Astrocyte of the hippocampus (primary cell): ENCODE measurements at regions not wholly inside any gene's neighbourhood (a gene's known extent, or its start where the extent isn't known, plus 50 kb on each side); places are given as distances from the start of the nearest gene placed in this dataset.

Source experiments
- DNase-seq: peaks from one replicate; pipeline ENCODE4 v3.0.0; 2011; ENCODE audit warnings: low read depth, low spot score

GRCh38 chrX:124820738-124821137 is 474.4 kb downstream of the SH2D1A start:
- no peak for DNase-seq

DNA sequence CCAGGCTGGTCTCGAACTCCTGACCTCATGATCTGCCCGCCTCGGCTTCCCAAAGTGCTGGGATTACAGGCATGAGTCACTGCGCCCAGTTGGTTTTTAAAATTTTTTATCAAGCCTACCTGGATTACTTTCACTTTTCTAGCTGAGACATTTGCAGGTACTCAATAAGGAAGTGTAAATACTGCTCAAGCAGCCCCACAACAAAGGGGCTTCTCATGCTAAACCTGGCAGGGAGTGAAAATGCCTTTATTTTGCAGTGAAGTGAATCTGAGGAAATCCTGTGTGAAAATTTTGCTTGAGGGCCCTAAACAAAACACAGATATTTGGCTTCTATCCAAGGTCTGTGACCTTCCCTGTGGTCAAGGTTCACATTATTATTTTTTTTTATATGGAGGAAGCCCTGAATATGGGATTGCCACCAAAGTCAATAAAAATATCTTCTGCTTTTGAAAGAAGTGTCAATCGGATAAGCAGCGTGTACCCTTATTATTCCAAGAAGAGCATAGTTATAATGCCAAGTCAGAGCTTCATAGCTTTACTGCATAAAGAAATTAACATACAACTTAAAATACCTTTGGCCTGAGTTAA is 481.0 kb downstream of the SH2D1A start:
- no peak for DNase-seq

DNA sequence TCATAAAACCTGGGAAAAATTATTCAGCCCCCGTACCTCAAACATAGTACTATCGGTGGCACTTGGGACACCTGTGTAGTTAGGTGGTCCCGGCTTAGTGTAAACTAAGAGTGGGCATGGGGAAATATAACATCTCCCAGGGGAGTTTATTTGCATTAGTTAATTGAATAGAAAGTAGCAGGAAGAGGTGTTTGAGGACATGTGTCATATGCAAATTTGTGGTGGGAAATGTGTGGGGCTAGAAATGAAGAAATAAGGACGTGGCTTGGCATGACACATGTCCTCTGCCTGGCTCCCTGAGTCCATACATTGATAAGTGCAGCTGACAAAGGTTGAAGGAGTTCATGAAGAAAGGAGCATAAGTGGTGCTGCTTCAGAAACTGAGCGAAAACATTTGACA is 483.6 kb downstream of the SH2D1A start:
- DNase-seq = no peak

DNA sequence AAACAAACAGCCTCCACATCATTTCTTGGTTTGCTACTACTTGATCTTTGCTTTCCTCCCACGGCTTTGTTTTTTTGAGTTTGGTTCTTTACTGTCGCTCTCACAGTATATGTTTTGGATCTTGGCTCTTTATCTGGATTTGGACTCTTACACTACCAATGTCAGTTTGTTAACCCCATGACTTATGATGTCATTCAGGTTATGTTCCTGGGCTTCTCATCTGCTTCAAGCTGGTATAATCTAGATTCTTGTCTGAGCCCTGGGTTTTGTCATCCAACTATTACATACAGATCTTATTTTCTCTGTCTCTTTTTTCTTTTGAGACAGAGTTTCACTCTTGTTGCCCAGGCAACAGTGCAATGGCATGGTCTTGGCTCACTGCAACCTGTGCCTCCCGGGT is 482.9 kb upstream of the TEX13C start:
- DNase-seq = no peak

DNA sequence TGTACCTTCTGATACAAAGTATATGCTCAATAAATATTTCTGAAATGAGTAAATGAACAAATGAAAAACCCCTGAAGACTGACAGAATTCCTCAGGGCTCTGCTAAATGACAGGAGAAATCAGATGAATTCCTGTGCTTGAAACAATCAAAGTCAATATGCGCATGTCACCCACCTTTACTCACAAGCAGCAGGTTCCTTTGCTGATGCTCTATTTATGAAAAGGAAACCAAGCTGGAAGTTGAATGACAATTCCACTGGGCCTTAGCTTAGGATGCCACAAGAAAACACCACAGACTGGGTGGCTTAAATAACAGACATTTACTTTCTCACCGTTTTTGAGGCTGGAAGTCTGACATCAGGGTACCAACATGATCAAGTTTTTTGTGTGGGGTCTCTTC is 477.5 kb upstream of the TEX13C start:
- DNase-seq = no peak

- no peak for DNase-seq
These were observed 458.9 kb upstream of the TEX13C start for GRCh38 chrX:124860736-124861135.

DNA sequence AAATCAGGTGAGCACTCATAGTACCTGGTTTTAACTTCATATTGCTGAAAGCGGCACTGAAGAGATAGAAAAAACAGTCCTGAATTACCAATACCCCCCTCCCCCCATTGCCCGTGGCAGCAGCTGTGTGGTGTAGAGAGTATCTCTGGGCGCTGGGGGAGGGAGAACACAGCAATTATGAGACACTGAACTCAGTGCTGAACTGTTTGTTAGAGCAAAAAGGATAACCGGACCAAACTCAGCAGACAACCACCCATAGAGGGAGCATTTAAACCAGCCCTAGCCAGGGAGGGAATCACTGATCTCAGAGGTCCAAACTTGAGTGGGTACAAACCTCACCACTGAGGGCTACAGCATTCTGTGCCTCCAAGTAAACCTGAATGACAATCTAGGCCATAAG is 457.4 kb upstream of the TEX13C start:
- DNase-seq = no peak

GRCh38 chrX:124863303-124863702 is 456.4 kb upstream of the TEX13C start:
- DNase-seq = no peak

DNA sequence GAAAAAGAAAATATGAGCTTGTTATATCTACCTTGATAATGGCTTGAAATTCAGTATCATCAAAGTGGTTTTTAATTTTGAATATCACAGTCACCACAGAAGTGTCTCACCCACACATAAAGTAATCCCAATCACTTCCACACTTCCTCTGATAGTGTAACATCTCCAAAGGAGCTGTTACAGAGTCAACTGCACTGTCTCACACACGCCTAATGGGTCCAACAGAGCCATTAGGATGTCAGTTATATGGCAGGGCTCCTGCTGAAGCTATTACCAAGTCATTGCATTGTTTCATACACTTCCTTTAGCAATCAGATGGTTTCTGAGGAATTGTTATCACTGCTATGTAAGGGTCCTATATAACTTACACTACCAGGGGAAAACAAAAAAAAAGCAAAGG is 432.1 kb upstream of the TEX13C start:
- DNase-seq = no peak

DNA sequence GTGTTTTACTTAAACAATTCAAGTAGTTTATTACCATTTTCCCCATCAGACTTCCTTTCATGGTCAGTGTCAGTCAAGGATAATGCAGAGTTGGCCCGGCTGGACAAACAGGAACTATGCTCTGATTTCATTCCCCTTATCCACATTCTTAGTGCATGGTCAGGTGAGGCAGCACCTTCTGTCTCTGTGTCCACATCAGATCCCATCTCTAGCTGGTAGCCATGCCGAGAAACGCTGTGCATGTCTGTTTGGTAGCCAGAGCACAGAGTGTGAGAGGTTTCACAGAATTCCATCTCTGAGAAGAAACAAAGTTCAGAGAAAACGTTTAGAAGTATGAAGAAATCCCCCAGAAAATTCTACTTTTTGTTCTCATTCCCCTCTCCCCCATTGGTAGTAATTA is 423.7 kb upstream of the TEX13C start:
- no peak for DNase-seq

DNA sequence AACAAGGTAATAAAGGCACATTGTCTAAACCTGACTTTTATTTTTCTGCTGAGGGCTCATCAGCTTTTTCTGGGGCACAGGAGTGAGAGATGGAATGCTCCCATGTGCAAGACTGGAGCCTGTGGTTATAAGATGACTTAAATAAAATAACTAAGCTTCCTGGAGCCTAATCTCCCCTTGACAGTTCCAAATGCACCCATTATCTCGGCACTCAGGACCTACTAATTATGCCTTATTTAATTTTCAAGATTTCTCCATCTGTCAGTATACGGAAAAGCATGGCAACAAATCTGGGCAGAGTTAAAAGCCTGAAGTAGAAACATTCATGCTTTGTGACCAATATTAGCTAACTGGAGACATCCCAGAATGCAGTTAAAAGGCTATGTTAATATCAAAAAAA is 416.7 kb upstream of the TEX13C start:
- no peak for DNase-seq

DNA sequence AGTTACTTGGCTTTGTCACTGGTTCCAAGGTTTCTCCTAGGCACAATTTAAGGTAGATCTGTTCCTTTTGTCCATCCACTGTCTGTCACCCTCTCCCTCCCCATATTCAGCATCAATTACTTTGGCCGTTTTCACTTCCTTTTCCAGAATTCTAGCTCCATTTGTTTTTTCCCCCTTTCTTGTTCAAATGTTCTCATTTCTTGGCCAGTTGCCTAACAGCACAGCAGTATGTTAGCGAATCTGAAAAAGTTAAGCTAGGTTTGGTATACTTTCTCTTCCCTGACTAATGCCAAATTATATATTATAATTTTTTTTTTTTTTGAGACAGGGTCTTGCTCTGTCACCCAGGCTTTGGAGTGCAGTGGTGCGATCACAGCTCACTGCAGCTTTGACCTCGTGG is 409.1 kb upstream of the TEX13C start:
- no peak for DNase-seq

DNA sequence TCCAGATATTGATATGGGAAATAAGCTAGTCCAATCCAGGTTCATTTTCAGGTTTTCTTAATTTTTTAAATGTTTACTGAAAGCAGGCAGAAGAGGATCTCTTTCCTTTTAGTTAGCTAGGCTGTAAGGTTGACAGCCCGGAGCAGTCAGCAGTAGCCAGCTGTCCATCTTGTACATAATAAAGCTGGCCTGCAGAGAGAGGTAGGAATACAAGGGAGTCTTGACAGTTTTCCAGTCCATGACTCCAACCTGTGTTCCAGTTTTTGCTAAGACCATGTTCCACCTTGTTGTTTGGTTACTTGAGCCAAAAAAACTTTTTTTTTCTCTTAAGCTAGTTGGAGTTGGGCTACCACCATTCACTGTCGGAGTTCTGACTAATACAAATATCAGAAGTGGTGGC is 402.7 kb upstream of the TEX13C start:
- DNase-seq = no peak

DNA sequence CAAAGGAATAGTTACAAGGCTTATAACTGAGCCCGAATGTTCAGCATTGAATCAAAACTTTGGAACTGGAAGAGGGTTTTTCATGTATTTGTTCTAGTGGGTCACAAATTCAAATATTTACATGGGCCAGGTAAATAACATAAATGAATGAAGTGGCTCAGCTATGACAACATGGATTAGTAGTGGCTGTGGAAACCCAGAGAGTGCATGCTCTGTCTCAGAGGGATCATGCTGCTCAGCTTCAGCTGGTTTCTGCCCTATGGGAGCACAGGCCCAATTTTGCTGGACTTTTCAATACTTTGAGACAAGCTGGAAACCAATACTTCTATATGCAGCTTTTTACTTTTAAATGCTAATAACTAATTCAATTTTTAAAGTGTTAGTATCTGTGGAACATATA is 394.0 kb upstream of the TEX13C start:
- DNase-seq = no peak

DNA sequence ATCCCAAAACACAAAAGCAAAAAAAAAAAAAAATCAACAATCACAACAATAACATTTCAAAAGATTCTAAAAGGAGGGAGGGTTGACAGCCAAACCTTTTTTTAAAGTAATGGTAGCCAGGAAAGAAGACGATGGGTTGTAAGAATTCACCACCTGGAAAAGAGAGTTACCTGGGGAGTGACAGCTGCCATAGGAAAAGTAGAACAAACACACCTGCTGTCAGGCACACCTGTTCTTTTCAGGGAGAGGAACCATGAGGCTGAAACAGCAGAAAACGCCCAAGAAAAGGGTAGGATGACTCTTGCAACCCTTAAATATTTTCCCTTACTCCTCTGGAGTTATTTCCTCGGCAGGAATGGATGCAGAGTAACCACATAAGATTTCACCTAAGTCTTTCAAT is 388.4 kb upstream of the TEX13C start:
- no peak for DNase-seq

DNA sequence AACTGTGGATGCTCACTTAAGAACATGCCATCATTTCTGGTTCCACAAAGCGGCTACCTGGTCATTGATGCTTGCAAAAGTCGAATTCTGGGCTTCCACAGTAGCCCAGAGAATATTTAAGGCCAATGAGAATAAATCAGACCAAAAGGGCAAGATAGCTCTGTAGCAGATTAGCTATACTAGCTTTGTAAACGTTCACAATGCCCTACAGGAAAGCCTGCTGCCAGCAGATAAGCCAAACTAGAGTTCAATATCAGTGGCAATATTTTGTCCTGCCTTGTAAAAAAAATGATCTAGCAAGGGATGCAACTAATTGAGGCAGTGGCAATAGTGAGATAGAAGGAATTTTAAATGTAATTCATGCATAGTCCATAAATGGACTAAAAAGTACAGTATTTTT is 387.7 kb upstream of the TEX13C start:
- DNase-seq = no peak

- DNase-seq = no peak
These were observed 381.0 kb upstream of the TEX13C start for GRCh38 chrX:124938715-124939114.

DNA sequence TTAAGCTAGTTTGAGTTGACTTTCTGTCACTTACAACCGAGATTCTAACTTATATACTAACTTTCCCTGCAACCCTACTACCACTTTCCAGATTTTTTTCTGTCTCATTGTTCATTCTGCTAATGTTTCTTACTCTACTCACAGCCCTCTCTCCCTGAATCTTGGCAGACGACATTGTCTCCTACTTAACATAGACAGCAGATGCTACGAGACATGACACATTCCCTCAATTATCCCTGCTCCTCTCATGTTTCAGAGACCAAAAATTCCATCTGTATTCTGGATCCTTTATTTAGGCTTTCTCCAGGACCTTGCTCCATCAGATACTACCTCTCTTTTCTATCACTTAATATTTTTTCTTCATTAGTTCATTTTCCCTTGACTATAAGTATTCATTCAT is 379.1 kb upstream of the TEX13C start:
- no peak for DNase-seq

DNA sequence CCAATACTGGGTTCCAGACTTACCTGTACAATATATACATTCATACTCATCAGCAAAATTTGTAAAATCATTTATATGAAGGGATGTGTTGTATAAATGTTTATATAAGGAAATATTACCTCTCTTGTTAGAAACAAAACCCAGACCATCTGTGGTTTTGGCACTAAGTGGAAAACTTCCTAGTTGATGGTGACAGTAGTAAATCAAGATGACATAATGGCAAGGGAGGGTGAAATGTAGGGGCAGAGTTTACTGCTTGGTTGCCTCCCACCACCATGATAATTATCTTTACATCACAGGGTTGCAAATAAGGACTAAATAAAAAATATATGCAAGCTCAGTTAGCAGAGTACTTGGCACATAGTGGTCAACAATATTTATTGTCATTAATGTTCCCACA is 365.3 kb upstream of the TEX13C start:
- no peak for DNase-seq

DNA sequence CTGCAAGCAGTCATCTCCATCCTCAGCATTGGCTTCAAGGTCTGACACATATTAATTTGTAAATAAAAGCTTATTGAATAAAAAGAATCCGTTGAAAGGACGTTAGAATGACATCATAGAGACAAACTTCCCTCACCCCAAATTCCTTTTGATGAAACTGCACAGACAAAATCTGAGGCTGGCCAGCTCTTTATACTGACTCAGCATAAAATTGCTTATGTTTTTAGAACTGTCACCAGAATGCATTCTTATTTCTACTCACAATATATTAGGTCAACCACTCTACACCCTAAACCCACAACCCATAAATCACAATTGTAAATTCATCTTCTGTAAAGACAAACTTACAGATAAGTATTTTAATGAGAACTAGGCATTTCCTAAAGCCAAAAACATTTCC is 359.2 kb upstream of the TEX13C start:
- no peak for DNase-seq

- DNase-seq = no peak
These were observed 356.0 kb upstream of the TEX13C start, which contains the start of gene TENM1 for GRCh38 chrX:124963717-124964116. TENM1 (minus strand) TSS chrX:124963817.

- DNase-seq = no peak
These were observed 344.2 kb upstream of the TEX13C start for GRCh38 chrX:124975456-124975855.

GRCh38 chrX:124981420-124981819 is 338.3 kb upstream of the TEX13C start:
- DNase-seq = no peak

- no peak for DNase-seq
These were observed 335.4 kb upstream of the TEX13C start for GRCh38 chrX:124984140-124984813.
